Muscle of leg (tissue), 3 donors: ENCODE measurements at regions not wholly inside any gene's neighbourhood (a gene's known extent, or its start where the extent isn't known, plus 50 kb on each side); places are given as distances from the start of the nearest gene placed in this dataset.
A peak's percentile ranks its signal among the peaks of the same experiment; 100 is the strongest.

ENCODE experiments used
- DNase-seq: peaks from one replicate; pipeline ENCODE4 v3.0.0; 2013
- H3K27ac ChIP-seq: one replicate; pipeline ENCODE4 v1.5.1; 2013; ENCODE audit warnings: mild to moderate bottlenecking, low read length, control low read depth
- H3K27me3 ChIP-seq: one replicate; pipeline ENCODE4 v1.6.1; 2013; ENCODE audit warnings: low read length; ENCODE audit not compliant: control insufficient read depth, insufficient read depth
- H3K36me3 ChIP-seq: one replicate; pipeline ENCODE4 v1.6.1; 2013; ENCODE audit warnings: low read length; ENCODE audit not compliant: control insufficient read depth, insufficient read depth
- H3K4me1 ChIP-seq: one replicate; pipeline ENCODE4 v1.6.1; 2013; ENCODE audit warnings: low read length; ENCODE audit not compliant: control insufficient read depth, insufficient read depth
- H3K4me3 ChIP-seq: one replicate; pipeline ENCODE4 v1.5.1; 2013; ENCODE audit warnings: low read length, control low read depth
- H3K9me3 ChIP-seq: replicated peaks from 2 replicates; pipeline ENCODE4 v1.6.1; 2013; ENCODE audit warnings: low read depth, low read length; ENCODE audit not compliant: control insufficient read depth
- WGBS: methylation state at CpG from one replicate; pipeline ENCODE4 v1.1.5; 2013; ENCODE audit warnings: missing lambda C conversion rate; ENCODE audit not compliant: insufficient coverage; 5-methylcytosine and 5-hydroxymethylcytosine counted together

DNA sequence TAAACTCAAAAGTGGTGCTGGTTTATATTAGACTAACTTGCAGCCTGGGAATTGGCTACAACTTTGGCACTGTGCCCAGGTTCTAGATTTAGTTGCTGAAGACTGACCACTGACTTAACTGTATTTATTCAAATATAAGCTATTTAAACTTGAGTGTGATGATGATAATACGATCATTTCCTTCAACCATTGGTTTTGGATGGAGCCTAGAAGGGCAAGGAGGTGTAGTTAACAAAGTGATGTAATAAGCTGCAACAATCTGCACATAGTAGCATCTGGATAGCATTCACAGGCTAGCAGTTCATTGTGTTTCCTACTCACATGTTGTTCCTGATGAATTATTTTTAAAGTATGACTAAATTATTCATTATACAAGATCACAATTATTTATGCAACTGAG, 55.2 kb upstream of the DACH1 start:
- H3K4me3 ChIP-seq: no peak overlapping the region
- WGBS: no CpG with 5 or more reads among the region's 1 CpG
- peak; percentile 16 for DNase-seq

More for the DNA sequence above, 55.2 kb upstream of the DACH1 start:
- Histone ChIP-seq H3K4me1 (no peaks in the 10 kb centered on the region), H3K9me3 (no peaks in the 10 kb centered on the region), H3K36me3 (no peaks in the 10 kb centered on the region), H3K27me3 (no peaks in the 10 kb centered on the region), H3K27ac (no peak overlapping the region)
